ENCODE measurements at regions not wholly inside any gene's neighbourhood (a gene's known extent, or its start where the extent isn't known, plus 50 kb on each side); places are given as distances from the start of the nearest gene placed in this dataset.

DNA sequence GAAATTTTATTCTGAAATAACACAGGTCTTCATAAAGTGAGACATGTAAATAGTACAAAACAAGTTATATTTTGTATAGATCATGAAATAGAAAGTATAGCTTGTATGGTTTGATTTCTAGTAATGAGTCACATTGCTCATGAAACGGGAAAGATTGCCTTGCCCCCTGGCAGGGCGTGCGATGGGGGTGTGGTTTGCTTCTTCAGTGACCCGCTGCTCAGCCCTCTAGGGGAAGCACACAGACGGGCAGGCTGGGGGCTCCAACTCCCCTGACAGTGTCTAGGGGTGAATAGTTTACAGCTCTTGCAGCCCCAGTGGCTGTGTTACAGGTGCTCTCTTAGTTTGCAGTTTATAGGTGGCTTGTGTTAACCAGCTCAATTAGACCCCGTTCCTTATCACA is 170.5 kb upstream of the RGS17 start:
- TF ChIP-seq, protein P1, sequence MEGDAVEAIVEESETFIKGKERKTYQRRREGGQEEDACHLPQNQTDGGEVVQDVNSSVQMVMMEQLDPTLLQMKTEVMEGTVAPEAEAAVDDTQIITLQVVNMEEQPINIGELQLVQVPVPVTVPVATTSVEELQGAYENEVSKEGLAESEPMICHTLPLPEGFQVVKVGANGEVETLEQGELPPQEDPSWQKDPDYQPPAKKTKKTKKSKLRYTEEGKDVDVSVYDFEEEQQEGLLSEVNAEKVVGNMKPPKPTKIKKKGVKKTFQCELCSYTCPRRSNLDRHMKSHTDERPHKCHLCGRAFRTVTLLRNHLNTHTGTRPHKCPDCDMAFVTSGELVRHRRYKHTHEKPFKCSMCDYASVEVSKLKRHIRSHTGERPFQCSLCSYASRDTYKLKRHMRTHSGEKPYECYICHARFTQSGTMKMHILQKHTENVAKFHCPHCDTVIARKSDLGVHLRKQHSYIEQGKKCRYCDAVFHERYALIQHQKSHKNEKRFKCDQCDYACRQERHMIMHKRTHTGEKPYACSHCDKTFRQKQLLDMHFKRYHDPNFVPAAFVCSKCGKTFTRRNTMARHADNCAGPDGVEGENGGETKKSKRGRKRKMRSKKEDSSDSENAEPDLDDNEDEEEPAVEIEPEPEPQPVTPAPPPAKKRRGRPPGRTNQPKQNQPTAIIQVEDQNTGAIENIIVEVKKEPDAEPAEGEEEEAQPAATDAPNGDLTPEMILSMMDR (IDR thresholded peaks at IDR 0.05) = no peak
- TF ChIP-seq POLR2A (IDR thresholded peaks at IDR 0.05) = no peak

Data from prostate gland (tissue), 2 donors.